Progenitor cell of endocrine pancreas (in vitro differentiated cells): ENCODE measurements at regions not wholly inside any gene's neighbourhood (a gene's known extent, or its start where the extent isn't known, plus 50 kb on each side); places are given as distances from the start of the nearest gene placed in this dataset.

Experiments used
- DNase-seq: peaks from one replicate; pipeline ENCODE4 v3.0.0; 2021; ENCODE audit warnings: low spot score; ENCODE audit not compliant: unreplicated experiment
- H3K27ac Mint-ChIP-seq: 2 replicates; pipeline ENCODE4 v1.8.0; 2021; ENCODE audit warnings: mild to moderate bottlenecking, moderate library complexity, mixed read lengths
- H3K27me3 Mint-ChIP-seq: 2 replicates; pipeline ENCODE4 v1.8.0; 2021; ENCODE audit warnings: mixed read lengths
- H3K36me3 Mint-ChIP-seq: 2 replicates; pipeline ENCODE4 v1.8.0; 2022; ENCODE audit warnings: mixed read lengths; ENCODE audit not compliant: insufficient read depth
- H3K4me1 Mint-ChIP-seq: 2 replicates; pipeline ENCODE4 v1.8.0; 2021; ENCODE audit warnings: low read depth, mixed read lengths
- H3K4me3 Mint-ChIP-seq: 2 replicates; pipeline ENCODE4 v1.8.0; 2021; ENCODE audit warnings: low read depth, mild to moderate bottlenecking, moderate library complexity, mixed read lengths
- H3K9me3 Mint-ChIP-seq: 2 replicates; pipeline ENCODE4 v1.8.0; 2021; ENCODE audit warnings: low read depth, mixed read lengths
- TF ChIP-seq, protein P1 (sequence below): fragments of 200-600 bp; sonication (generic); IDR thresholded peaks from one replicate; pipeline ENCODE4 v1.5.0; 2021; ENCODE audit warnings: antibody characterized with exemption, mild to moderate bottlenecking; ENCODE audit not compliant: unreplicated experiment

- Mint-ChIP-seq H3K9me3 (peaks cover 3% of the 10 kb centered on the region), H3K4me1 (no peaks in the 10 kb centered on the region), H3K4me3 (no peak overlapping the region), H3K27me3 (no peaks in the 10 kb centered on the region), H3K27ac (no peak overlapping the region), H3K36me3 (no peaks in the 10 kb centered on the region)
- TF ChIP-seq, protein P1, sequence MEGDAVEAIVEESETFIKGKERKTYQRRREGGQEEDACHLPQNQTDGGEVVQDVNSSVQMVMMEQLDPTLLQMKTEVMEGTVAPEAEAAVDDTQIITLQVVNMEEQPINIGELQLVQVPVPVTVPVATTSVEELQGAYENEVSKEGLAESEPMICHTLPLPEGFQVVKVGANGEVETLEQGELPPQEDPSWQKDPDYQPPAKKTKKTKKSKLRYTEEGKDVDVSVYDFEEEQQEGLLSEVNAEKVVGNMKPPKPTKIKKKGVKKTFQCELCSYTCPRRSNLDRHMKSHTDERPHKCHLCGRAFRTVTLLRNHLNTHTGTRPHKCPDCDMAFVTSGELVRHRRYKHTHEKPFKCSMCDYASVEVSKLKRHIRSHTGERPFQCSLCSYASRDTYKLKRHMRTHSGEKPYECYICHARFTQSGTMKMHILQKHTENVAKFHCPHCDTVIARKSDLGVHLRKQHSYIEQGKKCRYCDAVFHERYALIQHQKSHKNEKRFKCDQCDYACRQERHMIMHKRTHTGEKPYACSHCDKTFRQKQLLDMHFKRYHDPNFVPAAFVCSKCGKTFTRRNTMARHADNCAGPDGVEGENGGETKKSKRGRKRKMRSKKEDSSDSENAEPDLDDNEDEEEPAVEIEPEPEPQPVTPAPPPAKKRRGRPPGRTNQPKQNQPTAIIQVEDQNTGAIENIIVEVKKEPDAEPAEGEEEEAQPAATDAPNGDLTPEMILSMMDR: no peak
- no peak for DNase-seq
Observed at GRCh38 chr11:91625495-91625894, 599.1 kb upstream of the FAT3 start.

DNA sequence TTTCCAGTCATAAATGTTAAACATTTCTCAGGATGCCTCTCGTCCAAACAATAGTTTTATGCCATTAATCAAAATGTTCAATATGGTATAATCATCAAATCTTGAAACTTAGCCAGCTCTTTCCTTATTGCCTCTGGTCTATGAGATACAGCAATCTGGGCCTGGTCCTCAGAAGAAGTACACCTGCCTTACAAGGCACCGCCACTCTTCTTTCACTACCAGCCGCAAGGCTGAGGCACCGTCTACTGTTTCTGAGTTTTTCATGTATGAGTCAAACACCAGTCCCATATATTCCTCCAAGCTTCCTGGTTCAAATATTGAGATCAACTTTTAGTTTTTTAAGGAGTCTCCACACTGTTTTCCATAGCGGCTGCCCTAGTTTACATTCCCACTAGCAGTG lies 600.6 kb upstream of the FAT3 start:
- TF ChIP-seq, protein P1: no peak
- Mint-ChIP-seq H3K27ac (no peak overlapping the region), H3K4me3 (no peak overlapping the region), H3K4me1 (no peaks in the 10 kb centered on the region), H3K9me3 (peaks cover 5% of the 10 kb centered on the region), H3K27me3 (no peaks in the 10 kb centered on the region), H3K36me3 (no peaks in the 10 kb centered on the region)
- DNase-seq: no peak

- Mint-ChIP-seq H3K9me3 (no peaks in the 10 kb centered on the region), H3K4me3 (no peak overlapping the region), H3K4me1 (no peaks in the 10 kb centered on the region), H3K27me3 (no peaks in the 10 kb centered on the region), H3K36me3 (no peaks in the 10 kb centered on the region), H3K27ac (no peak overlapping the region)
- no peak for DNase-seq
- TF ChIP-seq, protein P1: no peak
Observed at GRCh38 chr11:91608677-91609076, 615.9 kb upstream of the FAT3 start.

- Mint-ChIP-seq H3K9me3 (peaks cover 15% of the 10 kb centered on the region), H3K27me3 (no peaks in the 10 kb centered on the region), H3K27ac (no peak overlapping the region), H3K4me3 (no peak overlapping the region), H3K36me3 (no peaks in the 10 kb centered on the region), H3K4me1 (peaks cover 2% of the 10 kb centered on the region)
- DNase-seq: no peak
- TF ChIP-seq, protein P1: no peak
Observed at GRCh38 chr11:91596111-91596510, 628.5 kb upstream of the FAT3 start.

DNA sequence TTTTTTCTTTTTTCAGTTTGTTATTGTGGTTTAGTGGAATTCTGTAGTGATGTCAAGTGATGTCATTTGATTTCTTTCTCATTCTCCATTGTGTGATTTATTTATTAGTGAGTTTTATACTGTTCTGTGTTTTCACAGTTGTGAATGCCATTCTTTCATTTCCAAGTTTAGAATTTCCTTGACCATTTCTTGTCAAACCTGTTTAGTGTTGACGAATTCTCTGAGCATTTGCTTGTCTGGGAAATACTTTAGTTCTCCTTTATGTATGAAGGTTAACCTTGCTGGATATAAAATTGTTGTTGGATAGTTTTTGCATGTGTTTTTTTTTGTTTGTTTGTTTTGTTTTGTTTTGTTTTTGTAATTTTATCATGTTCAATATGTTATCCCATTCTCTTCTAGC lies 633.6 kb upstream of the FAT3 start:
- peaks cover 12% of the 10 kb centered on the region for H3K4me1 Mint-ChIP-seq
- no peaks in the 10 kb centered on the region for H3K27me3 Mint-ChIP-seq
- TF ChIP-seq, protein P1: no peak
- H3K4me3 Mint-ChIP-seq: no peak overlapping the region
- no peak overlapping the region for H3K27ac Mint-ChIP-seq
- DNase-seq: no peak
- H3K36me3 Mint-ChIP-seq: no peaks in the 10 kb centered on the region
- peaks cover 18% of the 10 kb centered on the region for H3K9me3 Mint-ChIP-seq
